MM.1S (cell line): ENCODE measurements at regions not wholly inside any gene's neighbourhood (a gene's known extent, or its start where the extent isn't known, plus 50 kb on each side); places are given as distances from the start of the nearest gene placed in this dataset.

Experiments used
- DNase-seq: peaks from one replicate; pipeline ENCODE4 v3.0.0-alpha.2; 2015
- H2AFZ ChIP-seq: fragments of 300-600 bp; sonication (generic); 2 replicates; pipeline ENCODE4 v1.6.0; 2016; ENCODE audit warnings: antibody characterized with exemption, low read length
- H3F3A ChIP-seq: fragments of 300-600 bp; sonication (generic); 2 replicates; pipeline ENCODE4 v1.6.1; 2016; ENCODE audit warnings: mild to moderate bottlenecking, antibody characterized with exemption, low read length, moderate library complexity, mixed read lengths; ENCODE audit not compliant: insufficient read depth
- H3K27ac ChIP-seq: fragments of 300-600 bp; sonication (generic); 2 replicates; pipeline ENCODE4 v1.5.1; 2016; ENCODE audit warnings: mild to moderate bottlenecking, low read length
- H3K27me3 ChIP-seq: fragments of 300-600 bp; sonication (generic); replicated peaks from 2 replicates; pipeline ENCODE4 v1.6.0; 2016; ENCODE audit warnings: low read length; ENCODE audit not compliant: insufficient read depth
- H3K36me3 ChIP-seq: fragments of 300-600 bp; sonication (generic); replicated peaks from 2 replicates; pipeline ENCODE4 v1.6.1; 2016; ENCODE audit warnings: mild to moderate bottlenecking, low read length, mixed read lengths; ENCODE audit not compliant: insufficient read depth
- H3K4me1 ChIP-seq: fragments of 300-600 bp; sonication (generic); 2 replicates; pipeline ENCODE4 v1.6.1; 2016; ENCODE audit warnings: low read length, mixed read lengths
- H3K4me2 ChIP-seq: fragments of 300-600 bp; sonication (generic); 2 replicates; pipeline ENCODE4 v1.6.0; 2016; ENCODE audit warnings: low read depth, low read length
- H3K4me3 ChIP-seq: fragments of 300-600 bp; sonication (generic); 2 replicates; pipeline ENCODE4 v1.5.1; 2016; ENCODE audit warnings: low read length, mixed read lengths
- H3K79me2 ChIP-seq: fragments of 300-600 bp; sonication (generic); 2 replicates; pipeline ENCODE4 v1.6.1; 2016; ENCODE audit warnings: mixed run types, low read length, mixed read lengths
- H3K9ac ChIP-seq: fragments of 300-600 bp; sonication (generic); 2 replicates; pipeline ENCODE4 v1.6.1; 2016; ENCODE audit warnings: low read length, mixed read lengths
- H3K9me2 ChIP-seq: fragments of 300-600 bp; sonication (generic); replicated peaks from 2 replicates; pipeline ENCODE4 v1.6.1; 2016; ENCODE audit warnings: mild to moderate bottlenecking, low read length, mixed read lengths; ENCODE audit not compliant: insufficient read depth
- H3K9me3 ChIP-seq: fragments of 300-600 bp; sonication (generic); replicated peaks from 2 replicates; pipeline ENCODE4 v1.6.1; 2016; ENCODE audit warnings: mild to moderate bottlenecking, low read length, mixed read lengths; ENCODE audit not compliant: insufficient read depth
- H4K20me1 ChIP-seq: fragments of 300-600 bp; sonication (generic); 2 replicates; pipeline ENCODE4 v1.6.1; 2016; ENCODE audit warnings: mild to moderate bottlenecking, low read length, moderate library complexity, mixed read lengths; ENCODE audit not compliant: insufficient read depth
- EZH2 ChIP-seq: fragments of 300-600 bp; sonication (generic); optimal IDR thresholded peaks from 2 replicates; pipeline ENCODE3; 2017; ENCODE audit warnings: low read depth, mild to moderate bottlenecking, antibody characterized with exemption, low read length, mixed read lengths
- EZH2phosphoT487 ChIP-seq: fragments of 300-600 bp; sonication (generic); IDR thresholded peaks from 2 replicates; pipeline ENCODE4 v1.6.1; 2018; ENCODE audit warnings: antibody characterized with exemption, low read length
- TF ChIP-seq, protein P1 (sequence below): fragments of 300-600 bp; sonication (generic); IDR thresholded peaks from 2 replicates; pipeline ENCODE4 v1.5.1; 2016; ENCODE audit warnings: antibody characterized with exemption, low read length, mixed read lengths

DNA sequence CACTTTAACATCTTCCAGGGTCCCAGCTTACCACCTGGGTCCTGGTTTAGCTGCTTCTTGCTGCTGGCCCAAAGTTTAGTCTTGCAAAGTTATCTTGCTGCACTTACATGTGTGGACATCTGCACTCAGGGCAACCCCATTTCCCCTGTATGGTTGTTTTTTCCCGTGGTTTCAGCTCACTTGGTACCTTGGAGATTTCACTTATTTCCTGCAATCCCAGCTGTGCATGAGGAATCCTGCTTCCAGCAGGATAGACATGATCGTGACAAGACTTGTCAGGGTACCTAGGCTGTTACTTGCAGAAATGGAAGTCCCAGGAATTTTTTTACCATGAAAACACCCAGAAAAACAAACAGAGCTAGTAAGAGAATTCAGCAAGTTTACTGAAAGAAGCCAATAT lies 95.9 kb upstream of the LEP start:
- no peak for DNase-seq
- H3K79me2 ChIP-seq, result no peaks in the 10 kb centered on the region
- no peak overlapping the region for H3K27ac ChIP-seq

DNA sequence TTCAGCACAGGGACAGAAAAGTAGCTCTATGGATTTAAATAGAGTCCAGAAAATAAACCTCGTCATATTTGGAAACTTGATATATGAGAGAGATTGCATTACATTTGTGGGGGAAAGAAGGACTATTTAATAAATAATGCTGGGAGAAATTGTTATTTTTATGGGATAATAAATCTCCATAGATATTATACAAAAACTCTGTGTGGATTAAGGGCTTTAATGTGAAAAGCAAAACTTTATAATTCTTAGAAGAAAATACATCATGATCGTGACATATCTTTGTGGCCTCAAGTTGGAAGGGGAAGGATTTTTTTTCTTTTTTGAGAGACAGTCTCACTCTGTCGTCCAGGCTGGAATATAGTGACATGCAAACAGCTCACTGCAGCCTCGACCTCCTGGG lies 95.0 kb upstream of the LEP start:
- Histone ChIP-seq H3K9me2 (no peaks in the 10 kb centered on the region), H3K27ac (no peak overlapping the region), H3K79me2 (no peaks in the 10 kb centered on the region), H3K9me3 (no peaks in the 10 kb centered on the region), H3K27me3 (no peaks in the 10 kb centered on the region), H3K4me3 (no peak overlapping the region), H3K9ac (no peak overlapping the region), H3K36me3 (no peaks in the 10 kb centered on the region), H3K4me1 (no peaks in the 10 kb centered on the region), H3K4me2 (no peak overlapping the region), H4K20me1 (no peaks in the 10 kb centered on the region), H2AFZ (no peak overlapping the region), H3F3A (no peaks in the 10 kb centered on the region)
- TF ChIP-seq, protein P1, sequence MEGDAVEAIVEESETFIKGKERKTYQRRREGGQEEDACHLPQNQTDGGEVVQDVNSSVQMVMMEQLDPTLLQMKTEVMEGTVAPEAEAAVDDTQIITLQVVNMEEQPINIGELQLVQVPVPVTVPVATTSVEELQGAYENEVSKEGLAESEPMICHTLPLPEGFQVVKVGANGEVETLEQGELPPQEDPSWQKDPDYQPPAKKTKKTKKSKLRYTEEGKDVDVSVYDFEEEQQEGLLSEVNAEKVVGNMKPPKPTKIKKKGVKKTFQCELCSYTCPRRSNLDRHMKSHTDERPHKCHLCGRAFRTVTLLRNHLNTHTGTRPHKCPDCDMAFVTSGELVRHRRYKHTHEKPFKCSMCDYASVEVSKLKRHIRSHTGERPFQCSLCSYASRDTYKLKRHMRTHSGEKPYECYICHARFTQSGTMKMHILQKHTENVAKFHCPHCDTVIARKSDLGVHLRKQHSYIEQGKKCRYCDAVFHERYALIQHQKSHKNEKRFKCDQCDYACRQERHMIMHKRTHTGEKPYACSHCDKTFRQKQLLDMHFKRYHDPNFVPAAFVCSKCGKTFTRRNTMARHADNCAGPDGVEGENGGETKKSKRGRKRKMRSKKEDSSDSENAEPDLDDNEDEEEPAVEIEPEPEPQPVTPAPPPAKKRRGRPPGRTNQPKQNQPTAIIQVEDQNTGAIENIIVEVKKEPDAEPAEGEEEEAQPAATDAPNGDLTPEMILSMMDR, result no peak
- TF ChIP-seq EZH2 (no peak), EZH2phosphoT487 (no peak)
- DNase-seq, result no peak

More for the DNA sequence above, 95.9 kb upstream of the LEP start:
- Histone ChIP-seq H3K9ac (no peak overlapping the region), H3K9me3 (no peaks in the 10 kb centered on the region), H3K4me3 (no peak overlapping the region), H3K4me2 (no peak overlapping the region), H3K4me1 (no peaks in the 10 kb centered on the region), H3K27me3 (no peaks in the 10 kb centered on the region), H4K20me1 (no peaks in the 10 kb centered on the region), H2AFZ (no peak overlapping the region), H3K36me3 (no peaks in the 10 kb centered on the region), H3F3A (no peaks in the 10 kb centered on the region), H3K9me2 (no peaks in the 10 kb centered on the region)
- TF ChIP-seq EZH2 (no peak), EZH2phosphoT487 (no peak)
- TF ChIP-seq, protein P1, result no peak

DNA sequence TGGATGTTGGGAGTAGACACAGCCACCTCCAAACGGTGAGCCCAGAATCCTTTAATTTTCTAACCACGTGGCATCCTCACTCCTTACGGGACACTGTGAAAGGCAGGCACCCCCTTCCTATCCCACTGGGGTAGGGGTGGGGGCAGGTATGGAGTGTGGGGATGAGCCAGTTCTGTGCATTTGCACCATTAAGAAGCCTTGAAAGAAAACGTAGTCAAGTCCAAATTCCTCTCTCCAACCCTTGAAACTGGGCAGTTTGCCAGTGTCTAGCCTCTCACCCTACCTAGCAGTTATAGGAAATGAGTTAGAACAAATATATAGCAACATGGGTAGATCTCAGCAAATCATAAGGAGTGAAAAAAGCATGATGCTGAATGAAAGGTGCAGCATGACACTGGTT lies 92.4 kb upstream of the LEP start:
- H3K4me1 ChIP-seq, result no peaks in the 10 kb centered on the region
- no peaks in the 10 kb centered on the region for H3K27me3 ChIP-seq
- no peak overlapping the region for H3K27ac ChIP-seq
- H3K9me3 ChIP-seq, result no peaks in the 10 kb centered on the region
- no peak overlapping the region for H3K4me2 ChIP-seq
- no peaks in the 10 kb centered on the region for H3F3A ChIP-seq
- DNase-seq, result no peak
- no peak overlapping the region for H3K4me3 ChIP-seq
- no peaks in the 10 kb centered on the region for H3K36me3 ChIP-seq
- no peak overlapping the region for H2AFZ ChIP-seq
- H4K20me1 ChIP-seq, result no peaks in the 10 kb centered on the region
- H3K9me2 ChIP-seq, result no peaks in the 10 kb centered on the region
- no peak for TF ChIP-seq EZH2phosphoT487
- TF ChIP-seq, protein P1, result no peak
- no peak for TF ChIP-seq EZH2
- no peaks in the 10 kb centered on the region for H3K79me2 ChIP-seq
- H3K9ac ChIP-seq, result no peak overlapping the region
